Smooth muscle cell (in vitro differentiated cells): ENCODE measurements at regions not wholly inside any gene's neighbourhood (a gene's known extent, or its start where the extent isn't known, plus 50 kb on each side); places are given as distances from the start of the nearest gene placed in this dataset.
A peak's percentile ranks its signal among the peaks of the same experiment; 100 is the strongest.

Experiments
- DNase-seq: peaks from one replicate; lab custom pipeline; 2025; ENCODE audit not compliant: unreplicated experiment; lab: John Stamatoyannopoulos, UW
- H2AFZ ChIP-seq: fragments of 200-600 bp; sonication (generic); 2 replicates; pipeline ENCODE4 v1.6.0; 2016; ENCODE audit warnings: antibody characterized with exemption, low read depth, mild to moderate bottlenecking
- H3F3A ChIP-seq: fragments of 200-600 bp; sonication (generic); 2 replicates; pipeline ENCODE4 v1.6.0; 2017; ENCODE audit warnings: antibody characterized with exemption, low read depth
- H3K27ac ChIP-seq: fragments of 200-600 bp; sonication (generic); 2 replicates; pipeline ENCODE4 v1.5.1; 2016; ENCODE audit warnings: low read depth, mild to moderate bottlenecking
- H3K27me3 ChIP-seq: fragments of 200-600 bp; sonication (generic); 2 replicates; pipeline ENCODE4 v1.6.1; 2016; ENCODE audit warnings: low read depth, mild to moderate bottlenecking
- H3K36me3 ChIP-seq: fragments of 200-600 bp; sonication (generic); 2 replicates; pipeline ENCODE4 v1.5.1; 2016; ENCODE audit warnings: low read depth
- H3K4me1 ChIP-seq: fragments of 200-600 bp; sonication (generic); 2 replicates; pipeline ENCODE4 v1.5.1; 2016; ENCODE audit warnings: low read depth
- H3K4me2 ChIP-seq: fragments of 200-600 bp; sonication (generic); 2 replicates; pipeline ENCODE4 v1.6.0; 2016; ENCODE audit warnings: mild to moderate bottlenecking
- H3K4me3 ChIP-seq: fragments of 200-600 bp; sonication (generic); 2 replicates; pipeline ENCODE4 v1.5.1; 2016; ENCODE audit warnings: mild to moderate bottlenecking
- H3K79me2 ChIP-seq: fragments of 200-600 bp; sonication (generic); 2 replicates; pipeline ENCODE4 v1.6.0; 2016; ENCODE audit warnings: low read depth, mild to moderate bottlenecking
- H3K9ac ChIP-seq: fragments of 200-600 bp; sonication (generic); 2 replicates; pipeline ENCODE4 v1.6.0; 2016; ENCODE audit warnings: low read depth
- H3K9me3 ChIP-seq: fragments of 200-600 bp; sonication (generic); replicated peaks from 2 replicates; pipeline ENCODE4 v1.5.1; 2016; ENCODE audit warnings: low read depth
- H4K20me1 ChIP-seq: fragments of 200-600 bp; sonication (generic); 2 replicates; pipeline ENCODE4 v1.6.0; 2016; ENCODE audit warnings: low read depth
- CTCF ChIP-seq: fragments of 200-600 bp; sonication (generic); IDR thresholded peaks from 2 replicates; pipeline ENCODE4 v1.5.1; 2017; ENCODE audit warnings: borderline replicate concordance, mild to moderate bottlenecking, antibody characterized with exemption; ENCODE audit not compliant: insufficient read depth, poor library complexity, severe bottlenecking
- WGBS: methylation state at CpG from one replicate; pipeline ENCODE4 v1.1.7; 2016; ENCODE audit warnings: low lambda C conversion rate; 5-methylcytosine and 5-hydroxymethylcytosine counted together

DNA sequence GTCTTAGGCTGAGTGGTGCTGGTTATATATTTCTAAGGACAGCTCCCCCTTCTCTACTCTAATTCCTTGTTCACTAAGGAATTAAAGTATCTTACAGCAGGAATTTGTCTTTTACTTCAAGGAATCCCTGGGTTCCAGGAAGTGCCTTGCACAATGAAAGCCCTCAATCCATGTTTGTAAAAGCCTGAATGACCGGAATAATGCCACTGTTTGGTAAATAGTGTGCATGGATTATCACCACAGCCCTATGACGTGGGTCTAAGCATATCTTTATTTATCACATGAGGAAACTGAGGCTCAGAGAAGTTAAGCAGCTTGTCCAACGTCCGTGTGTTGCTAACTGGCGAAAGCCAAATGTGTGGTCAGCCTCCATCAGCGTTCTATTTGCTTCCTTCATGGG is 135.7 kb upstream of the NAV2 start:
- Histone ChIP-seq H3K9me3 (no peaks in the 10 kb centered on the region), H3F3A (no peaks in the 10 kb centered on the region), H3K4me1 (peaks cover 18% of the 10 kb centered on the region), H3K4me2 (peak overlapping the region; percentile 51), H2AFZ (no peak overlapping the region), H4K20me1 (no peaks in the 10 kb centered on the region), H3K36me3 (no peaks in the 10 kb centered on the region), H3K27ac (peak overlapping the region; percentile 26), H3K9ac (no peak overlapping the region), H3K4me3 (no peak overlapping the region), H3K27me3 (no peaks in the 10 kb centered on the region), H3K79me2 (no peaks in the 10 kb centered on the region)
- no peak for DNase-seq
- TF ChIP-seq CTCF, result no peak
- 59% methylated on average over 6 of the region's 6 CpGs for WGBS

DNA sequence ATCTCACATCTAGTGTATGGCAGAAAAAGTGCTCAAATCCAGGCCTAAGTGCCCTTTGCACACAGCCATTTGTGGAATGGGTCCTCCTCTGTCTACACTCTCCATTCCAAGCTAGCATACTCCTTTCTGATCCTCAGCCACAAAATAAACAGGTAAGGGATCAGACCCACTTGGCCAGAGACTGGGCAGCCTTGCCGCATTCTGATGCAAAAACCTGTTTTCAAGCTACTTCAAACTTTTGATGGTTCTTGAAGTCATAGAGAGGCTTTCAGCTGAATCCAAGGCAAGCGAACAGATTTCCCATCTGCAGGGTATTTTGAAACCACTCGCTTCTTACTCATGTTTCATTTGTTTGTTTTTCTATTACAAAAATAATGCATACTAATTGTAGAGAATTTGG is 136.6 kb upstream of the NAV2 start:
- Histone ChIP-seq H3K27ac (no peak overlapping the region), H3K4me2 (peak overlapping the region; percentile 51), H3K4me3 (no peak overlapping the region), H2AFZ (no peak overlapping the region), H3K9ac (no peak overlapping the region), H3K4me1 (peaks cover 18% of the 10 kb centered on the region), H3K9me3 (no peaks in the 10 kb centered on the region), H3K79me2 (no peaks in the 10 kb centered on the region), H3K27me3 (no peaks in the 10 kb centered on the region), H4K20me1 (no peaks in the 10 kb centered on the region), H3K36me3 (no peaks in the 10 kb centered on the region), H3F3A (no peaks in the 10 kb centered on the region)
- no peak for TF ChIP-seq CTCF
- DNase-seq, result no peak
- 76% methylated on average over 3 of the region's 3 CpGs for WGBS

DNA sequence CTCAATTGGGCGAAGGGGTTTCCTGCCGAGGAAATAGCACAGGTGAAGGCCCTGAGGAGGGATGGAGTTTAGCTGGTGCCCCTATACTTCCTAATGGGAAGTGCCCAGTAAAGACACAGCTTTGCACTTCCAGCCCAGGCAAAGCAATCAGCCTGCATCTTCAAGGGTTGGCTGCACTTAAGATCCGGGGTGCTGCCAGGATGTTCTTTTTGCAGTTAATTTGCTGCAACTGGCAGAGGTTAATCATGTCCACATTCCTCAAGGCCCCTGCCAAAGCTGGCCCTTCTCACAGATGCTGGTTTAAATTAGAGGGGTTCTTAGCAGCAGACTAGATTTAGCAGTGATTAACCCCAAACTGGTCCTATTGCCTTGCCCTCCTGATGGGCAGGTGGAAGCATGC is 137.7 kb upstream of the NAV2 start:
- Histone ChIP-seq H3K4me1 (peaks cover 18% of the 10 kb centered on the region), H4K20me1 (no peaks in the 10 kb centered on the region), H3K9me3 (no peaks in the 10 kb centered on the region), H3F3A (no peaks in the 10 kb centered on the region), H3K27ac (no peak overlapping the region), H3K4me2 (no peak overlapping the region), H3K4me3 (no peak overlapping the region), H3K9ac (no peak overlapping the region), H3K36me3 (no peaks in the 10 kb centered on the region), H3K79me2 (no peaks in the 10 kb centered on the region), H2AFZ (no peak overlapping the region), H3K27me3 (no peaks in the 10 kb centered on the region)
- TF ChIP-seq CTCF, result no peak
- 62% methylated on average over 3 of the region's 3 CpGs for WGBS
- no peak for DNase-seq

DNA sequence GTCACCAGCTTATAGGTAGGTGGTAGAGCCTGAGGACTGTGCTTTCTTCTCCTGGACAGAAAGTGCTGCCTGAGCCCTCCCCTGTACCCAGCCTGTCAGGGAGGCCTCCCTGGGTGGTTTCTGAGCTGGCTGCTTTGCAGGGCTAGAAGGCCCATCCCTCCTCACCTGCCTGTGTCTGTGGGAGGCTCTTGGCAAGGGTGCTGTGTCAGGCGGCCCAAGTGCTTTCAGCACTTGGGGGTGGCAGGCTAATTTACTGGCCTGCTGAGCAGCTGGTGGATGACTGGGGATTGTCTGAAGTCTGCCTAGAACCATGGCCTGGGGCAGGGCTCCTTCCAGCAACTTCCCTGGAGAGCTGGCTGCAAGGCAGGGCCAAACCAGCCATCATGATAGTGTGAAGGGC is 139.0 kb upstream of the NAV2 start:
- 50% methylated on average over 1 of the region's 1 CpG for WGBS
- Histone ChIP-seq H3F3A (no peaks in the 10 kb centered on the region), H3K4me1 (peaks cover 18% of the 10 kb centered on the region), H4K20me1 (no peaks in the 10 kb centered on the region), H3K4me3 (no peak overlapping the region), H3K9ac (no peak overlapping the region), H3K9me3 (no peaks in the 10 kb centered on the region), H3K27me3 (no peaks in the 10 kb centered on the region), H2AFZ (no peak overlapping the region), H3K4me2 (no peak overlapping the region), H3K36me3 (no peaks in the 10 kb centered on the region), H3K27ac (no peak overlapping the region), H3K79me2 (no peaks in the 10 kb centered on the region)
- no peak for TF ChIP-seq CTCF
- DNase-seq, result no peak
